OCI-LY7 (cell line): ENCODE measurements at regions not wholly inside any gene's neighbourhood (a gene's known extent, or its start where the extent isn't known, plus 50 kb on each side); places are given as distances from the start of the nearest gene placed in this dataset.

ENCODE experiments used
- EZH2phosphoT487 ChIP-seq: fragments of 200-600 bp; sonication (generic); IDR thresholded peaks from 2 replicates; pipeline ENCODE4 v1.6.1; 2018; ENCODE audit warnings: low read depth, borderline replicate concordance, mild to moderate bottlenecking, mixed run types, antibody characterized with exemption, low read length, moderate library complexity, mixed read lengths
- TF ChIP-seq, protein P1 (sequence below): fragments of 200-600 bp; sonication (generic); conservative IDR thresholded peaks from 2 replicates; pipeline ENCODE4 v1.5.1; 2014; ENCODE audit warnings: mild to moderate bottlenecking, antibody characterized with exemption, low read length, moderate library complexity, mixed read lengths

DNA sequence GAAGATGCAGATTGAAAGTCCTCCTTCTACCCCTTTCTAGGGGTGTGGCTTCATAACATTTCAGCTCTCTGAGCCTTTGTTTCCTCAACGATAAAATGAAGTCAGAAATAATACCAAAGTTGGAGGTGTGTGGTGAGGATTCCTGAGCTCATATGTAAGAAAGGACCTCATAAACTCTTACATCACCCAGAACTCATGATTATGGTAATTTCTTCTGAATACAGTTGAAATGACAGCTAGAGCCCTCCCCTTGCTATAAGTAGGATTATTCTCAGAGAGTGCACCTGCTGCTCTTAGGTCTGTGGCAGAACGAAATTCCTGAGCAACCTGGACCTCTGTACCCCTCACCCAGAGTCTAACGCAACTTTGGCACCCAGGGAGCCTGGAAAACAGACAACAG lies 291.4 kb upstream of the KLF4 start:
- TF ChIP-seq, protein P1, sequence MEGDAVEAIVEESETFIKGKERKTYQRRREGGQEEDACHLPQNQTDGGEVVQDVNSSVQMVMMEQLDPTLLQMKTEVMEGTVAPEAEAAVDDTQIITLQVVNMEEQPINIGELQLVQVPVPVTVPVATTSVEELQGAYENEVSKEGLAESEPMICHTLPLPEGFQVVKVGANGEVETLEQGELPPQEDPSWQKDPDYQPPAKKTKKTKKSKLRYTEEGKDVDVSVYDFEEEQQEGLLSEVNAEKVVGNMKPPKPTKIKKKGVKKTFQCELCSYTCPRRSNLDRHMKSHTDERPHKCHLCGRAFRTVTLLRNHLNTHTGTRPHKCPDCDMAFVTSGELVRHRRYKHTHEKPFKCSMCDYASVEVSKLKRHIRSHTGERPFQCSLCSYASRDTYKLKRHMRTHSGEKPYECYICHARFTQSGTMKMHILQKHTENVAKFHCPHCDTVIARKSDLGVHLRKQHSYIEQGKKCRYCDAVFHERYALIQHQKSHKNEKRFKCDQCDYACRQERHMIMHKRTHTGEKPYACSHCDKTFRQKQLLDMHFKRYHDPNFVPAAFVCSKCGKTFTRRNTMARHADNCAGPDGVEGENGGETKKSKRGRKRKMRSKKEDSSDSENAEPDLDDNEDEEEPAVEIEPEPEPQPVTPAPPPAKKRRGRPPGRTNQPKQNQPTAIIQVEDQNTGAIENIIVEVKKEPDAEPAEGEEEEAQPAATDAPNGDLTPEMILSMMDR, result no peak
- TF ChIP-seq EZH2phosphoT487, result no peak
